ENCODE measurements at regions not wholly inside any gene's neighbourhood (a gene's known extent, or its start where the extent isn't known, plus 50 kb on each side); places are given as distances from the start of the nearest gene placed in this dataset.

GRCh38 chr3:132225664-132226063 is 91.5 kb upstream of the ACP3 start:
- no peak for ATAC-seq
- WGBS, 4 donors, result 72 to 94% (median 91%) methylated on average over 2 of the region's 2 CpGs
- intact Hi-C loops (cut with DNase I), result no loop called here

GRCh38 chr3:132228923-132229322 is 88.3 kb upstream of the ACP3 start:
- no peak for DNase-seq
- ATAC-seq, result no peak
- WGBS, 4 donors, result 56 to 92% (median 67%) methylated on average over 3 of the region's 3 CpGs

More at GRCh38 chr3:132225664-132226063, 91.5 kb upstream of the ACP3 start:
- Histone ChIP-seq H3K4me3 (no peak overlapping the region), H3K27ac (no peak overlapping the region), H3K27me3 (no peaks in the 10 kb centered on the region), H3K9me3 (no peaks in the 10 kb centered on the region), H3K36me3 (no peaks in the 10 kb centered on the region), H3K4me1 (peaks cover 0 to 3% (median 0%) of the 10 kb centered on the region in 12 donors)
- DNase-seq, result no peak
- TF ChIP-seq POLR2A (IDR thresholded peaks at IDR 0.05) (no peak), CTCF (IDR thresholded peaks at IDR 0.05) (no peak)

GRCh38 chr3:132229641-132230040 is 87.6 kb upstream of the ACP3 start:
- peaks cover 0 to 6% (median 0%) of the 10 kb centered on the region in 12 donors for H3K4me1 ChIP-seq
- 72 to 83% (median 78%) methylated on average over 2 of the region's 2 CpGs for WGBS, 4 donors
- H3K27ac ChIP-seq, result no peak overlapping the region
- H3K4me3 ChIP-seq, result no peak overlapping the region
- DNase-seq, result no peak
- intact Hi-C loops (cut with DNase I), result no loop called here
- H3K9me3 ChIP-seq, result no peaks in the 10 kb centered on the region
- no peaks in the 10 kb centered on the region for H3K27me3 ChIP-seq
- no peaks in the 10 kb centered on the region for H3K36me3 ChIP-seq
- no peak for ATAC-seq
- TF ChIP-seq POLR2A (IDR thresholded peaks at IDR 0.05) (no peak), CTCF (IDR thresholded peaks at IDR 0.05) (no peak)

More at GRCh38 chr3:132228923-132229322, 88.3 kb upstream of the ACP3 start:
- Histone ChIP-seq H3K4me1 (peaks cover 0 to 6% (median 0%) of the 10 kb centered on the region in 12 donors), H3K4me3 (no peak overlapping the region), H3K27ac (no peak overlapping the region), H3K36me3 (no peaks in the 10 kb centered on the region), H3K9me3 (no peaks in the 10 kb centered on the region), H3K27me3 (no peaks in the 10 kb centered on the region)
- intact Hi-C loops (cut with DNase I), result no loop called here
- TF ChIP-seq POLR2A (IDR thresholded peaks at IDR 0.05) (no peak), CTCF (IDR thresholded peaks at IDR 0.05) (no peak)

- ATAC-seq (no peak), DNase-seq (no peak)
- Histone ChIP-seq H3K27me3 (no peaks in the 10 kb centered on the region), H3K9me3 (no peaks in the 10 kb centered on the region), H3K4me1 (peaks cover 0 to 6% (median 0%) of the 10 kb centered on the region in 12 donors), H3K4me3 (no peak overlapping the region), H3K27ac (no peak overlapping the region), H3K36me3 (no peaks in the 10 kb centered on the region)
- intact Hi-C loops (cut with DNase I), result no loop called here
- 88 to 90% (median 89%) methylated on average over 8 of the region's 8 CpGs for WGBS, 4 donors
- no peak for TF ChIP-seq CTCF (IDR thresholded peaks at IDR 0.05)
- TF ChIP-seq POLR2A (IDR thresholded peaks at IDR 0.05), result no peak
Observed at GRCh38 chr3:132230156-132231000, 86.8 kb upstream of the ACP3 start.
